Vagina (tissue), 2 donors: ENCODE measurements at regions not wholly inside any gene's neighbourhood (a gene's known extent, or its start where the extent isn't known, plus 50 kb on each side); places are given as distances from the start of the nearest gene placed in this dataset.

Experiments
- POLR2A ChIP-seq, 2 donors: fragments of 450-650 bp; IDR thresholded peaks; one replicate each; pipeline ENCODE4 v1.6.1; 2017; ENCODE audit warnings: antibody characterized with exemption in 2 of 2, mild to moderate bottlenecking in 2 of 2, moderate library complexity in 2 of 2
- POLR2AphosphoS5 ChIP-seq, 2 donors: sonication (generic); formaldehyde crosslinking; IDR thresholded peaks; one replicate each; pipeline ENCODE4 v1.9.0; 2017; ENCODE audit warnings: antibody characterized with exemption in 2 of 2, mild to moderate bottlenecking in 2 of 2, low read depth in 1 of 2; ENCODE audit not compliant: insufficient read depth in 1 of 2
- TF ChIP-seq, protein P1 (sequence below), 3 experiments: fragments of 450-650 bp in 2 of 3; fragments of 200-600 bp in 1 of 3; sonication (generic) in 1 of 3; IDR thresholded peaks; one replicate each; pipeline ENCODE4 v1.5.1; 2017 to 2019; ENCODE audit warnings: antibody characterized with exemption in 3 of 3, mild to moderate bottlenecking in 2 of 3, moderate library complexity in 2 of 3

DNA sequence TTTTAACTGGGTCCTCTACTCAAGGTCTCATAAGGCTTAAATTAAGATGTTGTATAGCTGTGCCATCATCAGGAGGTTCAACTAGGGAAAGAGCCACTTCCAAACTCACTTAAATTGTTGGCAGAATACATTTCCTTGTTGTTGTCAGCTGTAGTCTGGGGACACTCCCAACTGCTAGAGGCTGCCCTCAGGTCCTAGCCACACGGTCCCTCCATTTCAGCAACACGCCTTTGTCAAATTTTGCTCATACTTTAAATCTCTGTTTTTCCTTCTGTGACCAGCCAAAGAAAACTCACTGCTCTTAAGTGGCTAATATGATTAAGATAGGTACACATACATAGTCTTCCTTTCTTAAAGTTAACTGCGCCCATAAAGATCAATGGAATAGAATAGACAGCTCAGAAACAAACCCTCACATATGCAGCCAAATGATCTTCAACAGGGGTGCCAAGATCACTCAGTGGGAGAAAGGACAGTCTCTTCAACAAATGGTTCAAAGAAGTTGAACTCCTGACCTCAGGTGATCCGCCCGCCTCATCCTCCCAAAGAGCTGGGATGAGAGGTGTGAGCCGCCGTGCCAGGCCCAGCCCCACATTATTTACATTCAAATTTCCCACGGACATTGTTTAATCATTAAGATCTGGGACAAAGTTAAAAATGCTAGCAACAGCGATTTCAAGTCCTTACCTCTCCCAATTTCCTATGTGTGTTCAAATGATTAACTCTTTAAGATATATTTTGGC lies 76.4 kb upstream of the ELOVL5 start:
- TF ChIP-seq POLR2A (IDR thresholded peaks at IDR 0.05) (no peak), POLR2AphosphoS5 (IDR thresholded peaks at IDR 0.05; ENCODE audit: insufficient read depth in 1 of 2, low read depth in 1 of 2) (no peak)
- TF ChIP-seq, protein P1, sequence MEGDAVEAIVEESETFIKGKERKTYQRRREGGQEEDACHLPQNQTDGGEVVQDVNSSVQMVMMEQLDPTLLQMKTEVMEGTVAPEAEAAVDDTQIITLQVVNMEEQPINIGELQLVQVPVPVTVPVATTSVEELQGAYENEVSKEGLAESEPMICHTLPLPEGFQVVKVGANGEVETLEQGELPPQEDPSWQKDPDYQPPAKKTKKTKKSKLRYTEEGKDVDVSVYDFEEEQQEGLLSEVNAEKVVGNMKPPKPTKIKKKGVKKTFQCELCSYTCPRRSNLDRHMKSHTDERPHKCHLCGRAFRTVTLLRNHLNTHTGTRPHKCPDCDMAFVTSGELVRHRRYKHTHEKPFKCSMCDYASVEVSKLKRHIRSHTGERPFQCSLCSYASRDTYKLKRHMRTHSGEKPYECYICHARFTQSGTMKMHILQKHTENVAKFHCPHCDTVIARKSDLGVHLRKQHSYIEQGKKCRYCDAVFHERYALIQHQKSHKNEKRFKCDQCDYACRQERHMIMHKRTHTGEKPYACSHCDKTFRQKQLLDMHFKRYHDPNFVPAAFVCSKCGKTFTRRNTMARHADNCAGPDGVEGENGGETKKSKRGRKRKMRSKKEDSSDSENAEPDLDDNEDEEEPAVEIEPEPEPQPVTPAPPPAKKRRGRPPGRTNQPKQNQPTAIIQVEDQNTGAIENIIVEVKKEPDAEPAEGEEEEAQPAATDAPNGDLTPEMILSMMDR (IDR thresholded peaks at IDR 0.05) = no peak
